ENCODE measurements at regions not wholly inside any gene's neighbourhood (a gene's known extent, or its start where the extent isn't known, plus 50 kb on each side); places are given as distances from the start of the nearest gene placed in this dataset.
A peak's percentile ranks its signal among the peaks of the same experiment; 100 is the strongest.
"Not testable (repeated sequence)": the region's sequence is repeated elsewhere in the genome, so short reads cannot be mapped to it uniquely, and the experiment has no call there.

GRCh38 chr2:35830833-35831232 is 524.7 kb upstream of the CRIM1 start:
- no peaks in the 10 kb centered on the region for H3K27me3 Mint-ChIP-seq (ENCODE audit: low read depth, poor library complexity)
- peaks cover 15% of the 10 kb centered on the region for H3K4me1 Mint-ChIP-seq
- no peaks in the 10 kb centered on the region for H3K9me3 Mint-ChIP-seq
- DNase-seq: no peak
- no peak overlapping the region for H3K27ac Mint-ChIP-seq
- no peak overlapping the region for H3K4me3 Mint-ChIP-seq
- H3K36me3 Mint-ChIP-seq (ENCODE audit: low read depth): no peaks in the 10 kb centered on the region
- TF ChIP-seq CTCF (IDR thresholded peaks at IDR 0.05): no peak

- Mint-ChIP-seq H3K4me1 (peaks cover 23% of the 10 kb centered on the region), H3K9me3 (no peaks in the 10 kb centered on the region)
- DNase-seq: no peak
Observed at GRCh38 chr2:35827086-35827485, 528.5 kb upstream of the CRIM1 start.

GRCh38 chr2:35822716-35823115 is 532.9 kb upstream of the CRIM1 start:
- Mint-ChIP-seq H3K9me3 (no peaks in the 10 kb centered on the region), H3K36me3 (ENCODE audit: low read depth) (no peaks in the 10 kb centered on the region), H3K27ac (no peak overlapping the region), H3K4me3 (no peak overlapping the region), H3K27me3 (ENCODE audit: low read depth, poor library complexity) (peaks cover 3% of the 10 kb centered on the region), H3K4me1 (peaks cover 60% of the 10 kb centered on the region)
- no peak for DNase-seq
- no peak for TF ChIP-seq CTCF (IDR thresholded peaks at IDR 0.05)

More at GRCh38 chr2:35827086-35827485, 528.5 kb upstream of the CRIM1 start:
- Mint-ChIP-seq H3K27ac (no peak overlapping the region), H3K4me3 (no peak overlapping the region), H3K36me3 (ENCODE audit: low read depth) (no peaks in the 10 kb centered on the region), H3K27me3 (ENCODE audit: low read depth, poor library complexity) (no peaks in the 10 kb centered on the region)
- no peak for TF ChIP-seq CTCF (IDR thresholded peaks at IDR 0.05)

GRCh38 chr2:35821675-35822074 is 533.9 kb upstream of the CRIM1 start:
- Mint-ChIP-seq H3K27ac (peak overlapping the region; percentile 58), H3K4me1 (peaks cover 68% of the 10 kb centered on the region), H3K36me3 (ENCODE audit: low read depth) (no peaks in the 10 kb centered on the region), H3K9me3 (no peaks in the 10 kb centered on the region), H3K27me3 (ENCODE audit: low read depth, poor library complexity) (peaks cover 3% of the 10 kb centered on the region), H3K4me3 (no peak overlapping the region)
- TF ChIP-seq CTCF (IDR thresholded peaks at IDR 0.05): no peak
- no peak for DNase-seq

- no peak for DNase-seq
- no peak for TF ChIP-seq CTCF (IDR thresholded peaks at IDR 0.05)
- Mint-ChIP-seq H3K4me1 (peaks cover 77% of the 10 kb centered on the region), H3K27ac (peak overlapping the region; percentile 13), H3K27me3 (ENCODE audit: low read depth, poor library complexity) (peaks cover 3% of the 10 kb centered on the region), H3K9me3 (no peaks in the 10 kb centered on the region), H3K36me3 (ENCODE audit: low read depth) (no peaks in the 10 kb centered on the region), H3K4me3 (peak overlapping the region; percentile 11)
Observed at GRCh38 chr2:35820391-35820790, 535.2 kb upstream of the CRIM1 start.

GRCh38 chr2:35819033-35819432 is 536.5 kb upstream of the CRIM1 start:
- Mint-ChIP-seq H3K9me3 (no peaks in the 10 kb centered on the region), H3K36me3 (ENCODE audit: low read depth) (no peaks in the 10 kb centered on the region), H3K27me3 (ENCODE audit: low read depth, poor library complexity) (peaks cover 3% of the 10 kb centered on the region), H3K27ac (peak overlapping the region; percentile 87), H3K4me1 (peaks cover 80% of the 10 kb centered on the region), H3K4me3 (no peak overlapping the region)
- DNase-seq: peak; percentile 16
- no peak for TF ChIP-seq CTCF (IDR thresholded peaks at IDR 0.05)

GRCh38 chr2:35818359-35818758 is 537.2 kb upstream of the CRIM1 start:
- not testable (repeated sequence) for DNase-seq; H3K27me3 Mint-ChIP-seq (ENCODE audit: low read depth, poor library complexity); H3K4me3 Mint-ChIP-seq; H3K36me3 Mint-ChIP-seq (ENCODE audit: low read depth); H3K9me3 Mint-ChIP-seq
- peak overlapping the region; percentile 54 for H3K27ac Mint-ChIP-seq
- peaks cover 77% of the 10 kb centered on the region for H3K4me1 Mint-ChIP-seq

- H3K9me3 Mint-ChIP-seq; H3K27me3 Mint-ChIP-seq (ENCODE audit: low read depth, poor library complexity); H3K36me3 Mint-ChIP-seq (ENCODE audit: low read depth); DNase-seq; H3K4me3 Mint-ChIP-seq: not testable (repeated sequence)
- Mint-ChIP-seq H3K4me1 (peaks cover 60% of the 10 kb centered on the region), H3K27ac (peak overlapping the region; percentile 81)
Observed at GRCh38 chr2:35814597-35814996, 541.0 kb upstream of the CRIM1 start.

Data from nephron progenitor cell (in vitro differentiated cells).